Activated CD8-positive, alpha-beta memory T cell treated with anti-CD3 and anti-CD28 coated beads for 24 hours (primary cell): ENCODE measurements at regions not wholly inside any gene's neighbourhood (a gene's known extent, or its start where the extent isn't known, plus 50 kb on each side); places are given as distances from the start of the nearest gene placed in this dataset.
"Not testable (repeated sequence)": the region's sequence is repeated elsewhere in the genome, so short reads cannot be mapped to it uniquely, and the experiment has no call there.

ENCODE experiments used
- DNase-seq: peaks from one replicate; pipeline ENCODE4 v3.0.0-alpha.2; 2020

DNA sequence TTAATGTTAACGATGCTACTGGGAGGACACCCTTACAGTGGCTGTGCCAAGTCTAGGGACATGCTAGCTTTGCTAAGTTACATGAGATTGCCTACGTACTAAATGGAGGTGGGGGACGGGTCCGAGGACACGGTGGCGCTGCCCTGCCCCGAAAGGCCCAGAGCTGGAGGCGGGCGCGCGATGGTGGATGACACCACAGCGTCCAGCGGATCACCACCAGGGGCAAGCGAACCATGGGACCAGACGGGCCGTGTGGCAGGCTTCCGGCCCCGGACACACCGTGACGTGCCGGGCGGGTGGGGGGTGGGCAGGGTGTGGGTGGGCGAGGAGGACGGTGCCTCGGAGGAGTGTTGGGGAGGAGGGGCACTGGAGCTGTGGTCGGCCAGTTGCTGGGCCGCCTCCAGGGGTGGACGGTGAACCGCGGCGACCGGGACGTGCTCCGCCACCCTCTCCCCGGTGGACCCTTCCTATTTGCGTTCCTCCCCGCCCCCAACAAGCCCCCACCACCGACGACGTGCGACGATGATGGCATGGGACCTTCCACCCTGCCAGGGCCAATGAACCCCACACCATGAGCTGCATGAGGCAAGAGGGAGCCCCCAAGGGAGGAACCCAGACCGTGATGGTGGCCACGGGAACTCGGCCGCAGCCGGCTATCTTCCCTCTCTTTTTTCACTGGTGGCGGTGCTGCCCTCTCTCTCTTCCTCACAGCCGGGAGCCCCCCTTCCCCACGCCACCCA, 773.3 kb upstream of the DEFB115 start:
- DNase-seq, result no peak

DNA sequence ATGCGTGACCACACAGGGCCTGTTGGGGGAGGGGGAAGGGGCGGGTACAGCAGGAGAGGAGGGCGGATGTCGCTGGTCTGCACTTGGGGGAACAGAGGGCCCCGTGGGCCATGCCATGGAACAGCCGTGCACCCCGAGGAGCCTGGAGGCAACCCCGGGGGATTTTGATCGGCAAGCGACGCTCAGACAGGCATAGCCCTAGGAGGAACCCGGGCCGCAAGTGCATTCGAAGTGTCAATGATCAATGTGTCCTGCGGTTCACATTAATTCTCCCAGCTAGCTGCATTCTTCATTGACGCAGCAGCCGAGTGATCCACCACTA, 772.8 kb upstream of the DEFB115 start:
- no peak for DNase-seq

DNA sequence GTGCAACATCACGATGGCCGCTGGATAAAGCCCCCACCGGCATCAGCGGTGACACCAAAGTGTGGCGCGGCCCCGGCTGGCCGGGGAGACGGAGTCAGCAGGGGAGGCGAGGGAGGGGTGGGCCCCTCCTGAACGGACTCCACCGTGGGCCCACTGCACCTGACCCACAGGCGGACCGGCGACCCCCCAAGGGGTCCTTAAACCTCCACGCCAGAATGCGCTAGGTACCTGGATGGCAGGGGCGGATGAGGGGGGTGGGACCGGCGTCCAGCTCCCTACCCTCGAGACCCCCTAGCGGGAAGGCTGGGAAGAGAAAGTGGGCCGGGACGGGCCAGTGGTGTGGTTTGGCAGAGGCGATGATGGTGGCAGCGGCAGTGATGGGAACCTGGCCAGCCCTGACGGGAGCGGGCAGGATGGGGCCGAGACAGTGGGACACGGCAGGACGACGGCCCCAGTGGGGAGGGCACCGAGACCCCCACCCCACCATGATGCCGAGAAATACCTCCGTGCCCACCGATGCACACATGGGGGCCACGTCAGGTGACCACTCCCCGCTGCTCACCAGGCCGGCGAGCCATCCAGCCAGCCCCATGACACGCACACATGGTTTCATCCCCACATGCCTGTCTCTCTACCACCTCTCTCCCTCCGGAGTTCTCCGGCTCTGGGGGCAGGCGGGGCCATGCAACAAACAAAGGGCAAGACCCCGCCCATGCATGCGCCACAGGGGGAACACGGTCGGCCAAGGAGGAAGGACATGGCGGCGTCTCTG, 771.9 kb upstream of the DEFB115 start:
- no peak for DNase-seq

DNA sequence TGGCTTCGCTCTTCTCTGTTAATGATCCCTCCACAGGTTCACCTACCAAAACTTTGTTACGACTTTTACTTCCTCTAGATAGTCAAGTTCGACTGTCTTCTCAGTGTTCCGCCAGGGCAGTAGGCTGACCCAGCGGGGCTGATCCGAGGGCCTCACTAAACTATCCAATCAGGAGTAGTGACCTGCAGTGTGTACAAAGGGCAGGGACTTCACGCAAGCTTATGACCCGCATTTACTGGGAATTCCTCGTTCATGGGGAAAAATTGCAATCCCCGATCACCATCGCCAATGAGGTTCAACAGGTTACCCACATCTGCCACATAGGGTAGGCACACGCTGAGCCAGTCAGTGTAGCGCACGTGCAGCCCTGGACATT, 771.4 kb upstream of the DEFB115 start:
- no peak for DNase-seq

DNA sequence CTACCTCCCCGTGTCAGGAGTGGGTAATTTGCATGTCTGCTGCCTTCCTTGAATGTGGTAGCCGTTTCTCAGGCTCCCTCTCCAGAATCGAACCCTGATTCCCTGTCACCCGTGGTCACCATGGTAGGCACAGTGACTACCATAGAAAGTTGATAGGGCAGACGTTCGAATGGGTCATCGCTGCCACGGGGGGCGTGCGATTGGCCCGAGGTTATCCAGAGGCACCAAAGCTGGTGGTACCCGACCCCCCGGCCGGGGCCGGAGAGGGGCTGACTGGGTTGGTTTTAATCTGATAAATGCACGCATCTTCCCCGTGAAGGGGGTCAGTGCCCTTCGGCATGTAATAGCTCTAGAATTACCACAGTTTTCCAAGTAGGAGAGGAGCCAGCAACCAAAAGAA, 770.0 kb upstream of the DEFB115 start:
- not testable (repeated sequence) for DNase-seq

DNA sequence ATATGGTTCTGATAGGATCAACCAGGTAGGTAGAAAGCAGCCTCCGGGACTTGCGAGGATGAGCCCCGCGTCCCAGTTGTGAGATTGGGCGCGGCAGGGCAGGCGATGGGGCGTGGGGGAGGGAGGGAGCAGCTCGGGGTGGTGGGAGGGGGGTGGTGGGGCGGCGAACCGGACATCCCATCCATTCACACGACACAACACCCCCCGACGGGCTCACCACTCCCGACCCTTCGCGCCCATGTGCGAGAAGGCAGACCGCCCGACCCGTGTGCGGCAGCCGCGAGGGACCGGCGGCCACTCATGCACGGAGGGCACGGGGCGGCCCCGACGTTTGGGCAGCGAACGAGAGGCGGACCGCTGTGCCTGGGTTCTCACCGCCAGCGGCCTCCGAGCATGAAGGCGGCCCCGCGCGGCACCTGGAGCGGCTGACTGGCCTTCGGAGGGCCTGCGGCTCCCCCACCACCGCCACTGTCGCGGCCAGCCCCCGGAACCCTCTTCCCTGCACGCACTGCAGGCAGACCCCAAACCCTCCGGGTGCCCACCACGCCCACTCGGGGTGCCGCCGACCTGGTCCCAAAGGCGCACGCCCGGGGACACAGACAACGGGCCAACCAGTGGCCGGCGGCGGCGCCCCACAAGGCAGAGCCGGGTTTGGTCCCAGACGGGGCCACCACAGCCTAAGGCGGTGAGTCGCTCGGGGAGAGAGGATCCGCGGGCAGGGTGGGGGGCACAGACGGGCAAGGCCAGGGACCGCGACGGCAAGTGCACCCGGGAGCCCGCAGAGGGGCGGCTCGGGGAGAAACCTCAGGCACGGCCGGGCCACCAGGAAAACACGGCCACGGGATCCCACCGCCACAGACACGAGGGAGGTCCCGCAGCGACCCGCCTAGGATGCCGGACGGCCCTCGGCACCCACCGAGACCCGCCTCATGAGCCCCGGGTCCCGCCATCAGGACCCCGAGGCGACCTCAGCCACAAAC, 769.2 kb upstream of the DEFB115 start:
- DNase-seq, result no peak

DNA sequence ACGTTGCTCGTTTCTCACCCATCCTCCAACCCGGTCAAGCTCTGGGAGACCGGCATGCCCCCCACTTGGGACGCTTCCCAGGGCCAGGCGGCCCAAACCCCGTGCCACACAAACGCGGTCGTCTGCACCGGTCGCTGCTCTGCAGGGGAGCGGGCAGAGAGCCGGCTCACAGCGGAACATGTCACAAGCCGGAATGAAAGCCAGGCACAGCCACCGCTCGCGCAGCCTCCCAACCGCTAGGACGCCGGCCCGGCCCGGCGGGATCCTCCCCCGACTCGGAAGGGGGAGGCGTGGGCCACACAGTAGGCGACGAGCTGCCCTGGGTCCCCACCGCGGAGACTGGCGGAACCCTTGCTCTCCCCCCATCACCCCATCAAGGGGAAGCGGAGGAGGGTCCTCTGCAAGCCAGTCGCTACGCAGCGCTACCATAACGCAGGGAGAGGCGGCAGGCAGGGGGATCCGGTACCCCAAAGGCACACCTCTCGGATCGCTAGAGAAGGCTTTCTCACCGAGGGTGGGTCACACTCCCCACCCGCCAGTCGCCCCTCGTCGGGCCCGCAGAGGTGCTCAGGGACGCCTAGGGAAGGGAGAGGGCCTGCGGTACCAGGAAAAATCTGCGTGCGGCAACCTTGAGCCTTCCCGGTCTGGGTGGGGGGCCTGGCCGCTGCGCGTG, 768.4 kb upstream of the DEFB115 start:
- no peak for DNase-seq

DNA sequence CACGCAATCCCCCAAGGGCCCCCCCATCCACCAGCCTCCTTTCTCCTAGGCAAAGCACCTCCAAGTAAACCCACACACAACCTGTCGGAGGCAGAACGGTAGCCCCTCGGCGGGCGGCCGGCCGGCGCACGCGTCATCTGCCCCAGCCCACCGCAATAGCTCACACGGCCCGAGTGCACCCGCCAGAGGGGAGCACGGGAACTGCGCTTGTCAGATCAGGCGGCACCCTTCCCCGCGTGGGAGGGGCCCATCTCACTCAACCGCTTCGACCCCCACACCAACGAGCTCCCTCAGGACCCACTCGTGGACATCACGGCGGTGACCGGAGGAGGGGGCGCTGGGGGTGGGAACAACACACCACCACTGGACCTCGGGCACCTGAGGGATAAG, 767.9 kb upstream of the DEFB115 start:
- no peak for DNase-seq

DNA sequence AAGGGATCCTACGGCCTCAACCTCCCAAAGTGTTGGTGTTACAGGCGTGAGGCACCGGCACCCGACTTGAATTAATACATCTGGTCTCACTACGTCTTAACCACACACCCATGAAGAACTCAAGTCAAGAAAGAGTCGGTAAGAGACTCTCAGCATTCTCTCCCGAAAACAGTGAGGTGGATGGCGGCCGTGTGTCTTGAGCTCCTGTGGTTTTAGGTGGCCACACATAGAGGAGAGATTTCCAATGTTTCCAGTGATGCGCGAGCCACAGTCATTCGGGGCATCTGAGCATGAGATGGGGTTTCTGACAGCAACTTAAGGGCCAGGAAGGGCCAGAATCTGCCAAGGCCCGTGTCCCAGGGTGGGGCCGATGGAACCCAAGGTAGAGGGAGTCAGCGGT, 766.4 kb upstream of the DEFB115 start:
- no peak for DNase-seq

DNA sequence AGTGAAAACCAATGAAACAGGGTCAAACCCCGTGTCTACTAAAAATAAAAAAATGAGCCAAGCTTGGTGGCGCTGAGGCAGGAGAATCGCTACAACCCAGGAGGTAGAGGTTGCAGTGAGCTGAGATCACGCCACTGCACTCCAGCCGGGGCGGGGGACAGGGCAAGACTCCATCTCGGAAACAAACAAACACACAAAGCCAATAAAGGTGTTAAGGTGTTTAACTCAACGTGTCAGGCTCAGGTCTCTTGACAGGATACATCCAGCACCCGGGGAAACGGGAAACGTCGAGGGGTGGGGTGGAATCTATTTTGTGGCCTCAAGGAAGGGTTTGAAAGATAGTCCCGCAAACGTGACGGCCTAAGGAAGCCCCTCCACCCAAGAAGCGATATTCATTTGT, 760.8 kb upstream of the DEFB115 start:
- peak; percentile 9 for DNase-seq

DNA sequence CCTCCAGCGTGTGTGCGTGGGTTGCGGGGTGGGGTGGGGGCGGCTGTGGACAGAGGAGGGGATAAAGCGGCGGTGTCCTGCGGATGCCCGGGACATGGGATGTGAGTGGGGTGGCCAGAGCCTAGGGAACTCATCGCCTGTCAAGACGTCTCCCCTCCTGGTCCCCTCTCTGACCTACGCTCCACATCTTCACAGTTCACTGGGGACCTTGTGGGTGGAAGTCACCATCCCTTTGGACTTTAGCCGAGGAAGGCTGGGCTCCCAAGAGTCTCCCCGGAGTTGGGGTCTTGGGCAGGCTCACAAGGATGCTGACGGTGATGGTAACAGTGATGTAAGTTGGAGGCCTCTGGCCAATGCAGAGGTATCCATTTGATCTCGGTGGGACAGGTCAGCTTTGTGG, 760.3 kb upstream of the DEFB115 start:
- DNase-seq, result not testable (repeated sequence)

DNA sequence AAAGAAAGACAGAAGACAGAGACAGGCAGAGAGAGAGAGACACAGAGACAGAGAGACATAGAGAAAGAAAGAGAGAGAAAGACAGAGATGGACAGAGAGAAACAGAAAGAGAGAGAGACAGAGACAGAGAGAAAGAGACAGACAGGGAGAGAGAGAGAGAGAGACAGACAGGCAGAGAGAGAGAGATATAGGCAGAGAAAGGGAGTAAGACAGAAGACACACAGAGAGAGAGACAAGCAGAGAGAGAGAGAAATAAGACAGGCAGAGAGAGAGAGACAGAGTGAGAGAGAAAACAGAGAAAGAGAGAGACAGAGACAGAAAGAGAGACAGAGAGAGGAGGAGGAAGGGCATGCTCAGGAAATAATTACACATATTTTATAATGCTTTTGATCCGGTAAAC, 758.3 kb upstream of the DEFB115 start:
- DNase-seq, result no peak

DNA sequence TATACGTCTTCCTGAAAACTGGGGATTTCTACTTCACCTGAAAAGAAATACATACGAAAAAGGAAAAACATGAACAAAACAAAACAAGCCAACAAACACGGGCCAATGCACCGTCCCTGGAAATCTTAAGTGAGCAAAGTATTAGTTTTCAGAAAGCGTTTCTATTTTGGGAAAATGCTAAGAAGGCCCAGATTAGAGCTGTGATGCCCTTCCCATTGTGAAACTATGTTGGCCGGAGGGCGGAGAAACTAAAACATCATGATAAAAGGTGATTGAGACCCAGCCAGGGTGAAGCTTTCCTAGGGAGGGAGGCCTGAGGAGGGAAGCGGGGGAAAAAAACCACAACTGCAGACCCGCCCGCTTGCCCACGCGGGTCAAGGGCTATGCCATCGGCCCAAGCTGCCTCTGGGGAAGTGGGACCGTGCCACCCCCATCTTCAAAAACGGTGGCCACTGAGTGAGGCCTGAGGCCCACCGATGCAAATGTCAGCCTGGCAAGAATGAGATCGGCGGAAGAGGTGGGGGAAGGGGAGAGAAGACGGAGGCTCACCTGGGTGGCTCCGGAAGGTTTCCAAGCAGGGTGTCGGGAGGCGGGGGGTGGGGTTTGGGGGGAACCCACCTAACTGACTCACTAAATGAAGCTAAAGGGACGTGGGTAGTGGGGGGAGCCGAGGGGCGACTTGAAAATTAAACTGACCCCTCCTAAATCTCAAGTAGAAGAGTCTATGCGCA, 757.6 kb upstream of the DEFB115 start:
- DNase-seq, result not testable (repeated sequence)

DNA sequence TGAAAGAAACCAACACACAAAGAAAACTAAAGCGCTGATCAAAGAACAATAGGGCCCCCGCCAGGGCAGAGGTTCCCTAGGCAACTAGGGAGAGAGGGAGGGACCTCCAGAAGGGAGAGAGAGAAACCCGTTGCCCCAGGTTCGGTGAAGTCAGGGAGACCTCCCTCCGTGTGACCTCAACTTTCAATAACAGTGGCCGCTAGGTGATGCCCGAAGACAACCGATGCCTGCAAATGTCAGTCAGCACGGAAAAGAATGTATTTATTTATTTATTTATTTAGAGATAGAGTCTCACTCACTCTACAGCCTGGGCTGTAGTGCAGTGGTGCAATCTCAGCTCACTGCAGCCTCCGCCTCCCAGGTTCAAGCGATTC, 757.0 kb upstream of the DEFB115 start:
- not testable (repeated sequence) for DNase-seq

DNA sequence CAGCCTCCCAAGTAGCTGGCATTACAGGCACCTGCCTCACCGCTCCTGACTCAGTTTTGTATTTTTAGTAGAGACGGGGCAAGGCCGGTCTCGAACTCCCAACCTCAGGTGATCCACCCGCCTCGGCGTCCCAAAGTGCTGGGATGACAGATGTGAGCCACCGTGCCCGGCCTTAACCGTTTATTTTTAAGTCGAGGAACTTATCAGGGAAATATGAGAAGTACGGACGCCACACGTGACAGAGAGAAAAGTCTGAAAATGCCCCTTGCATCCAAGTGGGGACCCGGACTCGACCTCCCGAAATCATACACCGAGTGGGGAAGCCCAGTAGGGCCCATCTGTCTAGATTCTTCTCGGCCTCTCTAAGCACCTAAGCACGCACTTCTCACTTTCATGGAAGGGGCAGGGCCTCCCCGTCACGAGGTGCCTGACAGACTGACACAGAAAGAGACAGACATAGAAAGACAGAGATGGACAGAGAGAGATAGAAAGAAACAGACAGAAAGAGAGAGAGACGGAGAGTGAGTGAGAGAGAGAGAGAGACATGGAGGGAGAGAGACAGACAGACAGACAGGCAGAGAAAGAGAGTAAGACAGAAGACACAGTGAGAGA, 756.5 kb upstream of the DEFB115 start:
- no peak for DNase-seq

DNA sequence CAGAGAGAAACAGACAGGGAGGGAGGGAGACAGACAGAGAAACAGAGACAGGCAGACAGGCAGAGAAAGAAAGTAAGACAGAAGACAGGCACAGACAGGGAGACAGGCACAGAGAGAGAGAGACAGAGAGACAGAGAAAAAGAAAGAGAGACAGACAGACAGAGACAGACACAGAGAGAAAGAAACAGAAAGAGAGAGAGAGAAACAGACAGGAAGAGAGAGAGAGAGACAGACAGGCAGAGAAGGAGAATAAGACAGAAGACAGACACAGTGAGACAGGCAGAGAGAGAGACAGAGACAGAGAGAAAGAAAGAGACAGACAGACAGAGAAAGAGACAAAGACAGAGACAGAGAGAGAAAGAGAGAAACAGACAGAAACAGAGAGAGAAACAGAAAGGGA, 754.8 kb upstream of the DEFB115 start:
- DNase-seq, result no peak

DNA sequence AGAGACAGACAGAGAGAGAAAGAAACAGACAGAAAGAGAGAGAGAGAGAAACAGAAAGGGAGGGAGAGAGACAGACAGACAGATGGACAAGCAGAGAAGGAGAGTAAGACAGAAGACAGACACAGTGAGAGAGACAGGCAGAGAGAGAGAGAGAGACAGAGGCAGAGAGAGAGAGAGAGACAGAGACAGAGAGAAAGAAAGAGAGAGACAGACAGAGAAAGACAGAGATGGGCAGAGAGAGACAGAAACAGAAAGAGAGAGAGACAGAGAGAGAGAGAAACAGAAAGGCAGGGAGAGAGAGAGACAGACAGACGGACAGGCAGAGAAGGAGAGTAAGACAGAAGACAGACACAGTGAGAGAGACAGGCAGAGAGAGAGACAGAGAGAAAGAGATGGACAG, 754.3 kb upstream of the DEFB115 start:
- not testable (repeated sequence) for DNase-seq

DNA sequence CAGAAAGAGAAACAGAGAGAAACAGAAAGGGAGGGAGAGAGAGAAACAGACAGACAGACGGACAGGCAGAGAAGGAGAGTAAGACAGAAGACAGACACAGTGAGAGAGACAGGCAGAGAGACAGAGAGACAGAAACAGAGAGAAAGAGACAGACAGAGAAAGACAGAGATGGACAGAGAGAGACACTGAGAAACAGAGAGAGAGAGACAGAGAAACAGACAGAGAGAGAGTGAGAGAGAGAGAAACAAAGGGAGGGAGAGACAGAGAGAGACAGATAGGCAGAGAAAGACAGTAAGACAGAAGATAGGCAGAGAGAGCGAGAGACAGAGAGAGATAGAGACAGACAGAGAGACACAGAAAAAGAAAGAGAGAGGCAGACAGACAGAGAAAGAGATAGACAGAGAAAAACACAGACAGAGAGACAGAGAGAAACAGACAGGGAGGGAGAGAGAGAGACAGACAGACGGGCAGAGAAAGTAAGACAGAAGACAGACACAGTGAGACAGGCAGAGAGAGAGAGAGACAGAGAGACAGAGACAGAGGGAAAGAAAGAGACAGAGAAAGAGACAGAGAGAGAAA, 753.4 kb upstream of the DEFB115 start:
- no peak for DNase-seq

DNA sequence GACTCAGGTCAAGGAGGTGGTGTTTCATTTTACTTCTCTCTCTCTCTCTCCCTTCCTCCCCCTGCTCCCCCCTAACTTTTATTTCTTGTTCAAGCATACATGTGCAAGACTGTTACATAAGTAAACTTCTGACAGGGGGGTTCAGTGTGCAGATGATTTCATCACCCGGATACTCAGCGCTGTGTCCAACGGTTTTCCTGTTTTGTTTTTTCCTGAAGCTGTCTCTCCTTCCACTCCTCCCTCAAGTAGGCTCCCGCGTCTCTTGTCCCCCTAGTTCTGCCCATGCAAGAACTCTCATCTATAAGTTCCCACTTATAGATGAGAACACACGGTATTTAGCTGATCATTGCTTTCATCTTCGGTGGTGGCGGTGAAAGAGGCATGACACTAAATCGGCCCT, 751.9 kb upstream of the DEFB115 start:
- no peak for DNase-seq

DNA sequence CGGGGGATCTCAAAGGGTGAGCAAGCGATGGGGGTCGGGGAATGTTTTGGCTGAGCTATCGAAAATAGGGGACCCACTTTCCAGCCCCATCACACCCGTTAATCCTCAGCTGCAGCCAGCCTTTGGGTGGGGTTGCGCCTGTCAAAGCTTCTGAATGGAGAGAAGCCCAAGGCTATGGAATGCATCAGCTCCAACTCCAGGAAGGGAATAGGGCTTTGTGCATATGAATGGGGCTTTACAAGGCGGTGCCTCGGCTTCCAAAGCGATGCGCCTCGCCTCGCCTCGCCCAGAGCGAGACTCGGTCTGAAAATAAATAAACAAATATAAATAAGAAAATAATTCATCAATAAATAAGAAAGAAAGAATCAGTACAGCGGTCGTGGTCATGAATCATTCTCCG, 751.4 kb upstream of the DEFB115 start:
- DNase-seq, result no peak

DNA sequence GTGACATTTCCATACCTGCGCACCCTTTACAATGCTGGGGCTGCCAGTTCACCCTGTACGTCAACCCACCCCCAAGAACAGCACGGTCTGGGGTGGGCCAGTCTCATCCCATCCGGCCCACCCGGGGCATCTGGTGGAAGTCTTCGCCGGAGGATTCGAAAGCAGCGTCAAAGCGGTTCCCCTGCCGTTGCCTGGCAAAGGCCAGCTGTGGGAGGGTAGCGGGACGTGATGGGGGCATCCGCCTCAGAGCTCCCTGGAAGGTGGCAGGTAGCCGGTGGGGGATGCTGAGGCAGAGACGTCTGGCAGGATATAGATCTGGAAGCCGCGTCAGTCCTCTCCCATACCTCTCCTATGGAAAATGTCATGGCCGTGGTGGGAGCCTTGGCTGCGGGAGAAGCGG, 749.1 kb upstream of the DEFB115 start:
- not testable (repeated sequence) for DNase-seq
